GM12878 (cell line): ENCODE measurements at regions not wholly inside any gene's neighbourhood (a gene's known extent, or its start where the extent isn't known, plus 50 kb on each side); places are given as distances from the start of the nearest gene placed in this dataset.

Experiments
- ATAC-seq: fragments of 200-7000 bp; cut with Tn5 transposase; 3 replicates; pipeline ENCODE4 v1.9.1; 2020; ENCODE audit warnings: mild to moderate bottlenecking, moderate library complexity
- BruUV-seq: library from RNA; stranded (reverse); fragments of 400-500 nt; replicated peaks from 2 replicates; lab custom pipeline; 2021; lab: Mats Ljungman, UMichigan
- CTCF ChIA-PET: fragments of 300-600 bp; sonication (Branson Sonifier 250); formaldehyde crosslinking; extraction: SDS; loops from one replicate; lab custom pipeline; 2021; ENCODE audit warnings: inconsistent platforms; lab: Yijun Ruan, JAX
- POLR2A ChIA-PET: fragments of 350-600 bp; formaldehyde crosslinking; extraction: SDS; loops from one replicate; lab custom pipeline; 2021; ENCODE audit warnings: inconsistent platforms; lab: Charles Lee
- RAD21 ChIA-PET: fragments of 300-600 bp; sonication (Branson Sonifier 250); formaldehyde crosslinking; loops from one replicate; lab custom pipeline; 2023; ENCODE audit warnings: antibody characterized with exemption; ENCODE audit not compliant: unreplicated experiment; lab: Charles Lee
- SMC1A ChIA-PET: fragments of 300-600 bp; sonication (Branson Sonifier 250); formaldehyde crosslinking; loops from one replicate; lab custom pipeline; 2023; ENCODE audit not compliant: unreplicated experiment, uncharacterized antibody; lab: Charles Lee
- DNase-seq: peaks from one replicate; pipeline ENCODE4 v3.0.0-alpha.2; 2011; ENCODE audit warnings: low read depth, low spot score
- FAIRE-seq: peaks from 3 replicates; lab custom pipeline; 2011; peaks lifted over from hg19 to GRCh38; lab: Jason Lieb, UNC
- H2AFZ ChIP-seq: 2 replicates; pipeline ENCODE4 v1.6.0; 2011; ENCODE audit warnings: low read depth, low read length, control low read depth; ENCODE audit not compliant: control insufficient read depth
- H3K27ac ChIP-seq: 2 replicates; pipeline ENCODE4 v1.5.1; 2011; ENCODE audit warnings: control low read depth; ENCODE audit not compliant: control insufficient read depth, insufficient read depth
- H3K27me3 ChIP-seq, 2 experiments: replicated peaks in 1 of 2; 2 replicates each; pipeline versions ENCODE4 v1.6.0 to v1.6.1; 2011; ENCODE audit warnings: low read length in 1 of 2; ENCODE audit not compliant: control insufficient read depth in 2 of 2, insufficient read depth in 2 of 2
- H3K36me3 ChIP-seq, 2 experiments: 2 replicates each; pipeline ENCODE4 v1.5.1; 2011; ENCODE audit warnings: low read length in 1 of 2; ENCODE audit not compliant: control insufficient read depth in 2 of 2, insufficient read depth in 2 of 2
- H3K4me1 ChIP-seq: 2 replicates; pipeline ENCODE4 v1.6.1; 2011; ENCODE audit warnings: mild to moderate bottlenecking, low read length, moderate library complexity, mixed read lengths; ENCODE audit not compliant: control insufficient read depth, insufficient read depth
- H3K4me2 ChIP-seq: 2 replicates; pipeline ENCODE4 v1.6.0; 2011; ENCODE audit warnings: control low read depth; ENCODE audit not compliant: control insufficient read depth, insufficient read depth
- H3K4me3 ChIP-seq: fragments of 200-600 bp; sonication (generic); 2 replicates; pipeline ENCODE4 v1.5.1; 2016
- H3K79me2 ChIP-seq: 2 replicates; pipeline ENCODE4 v1.6.0; 2011; ENCODE audit warnings: low read length; ENCODE audit not compliant: control insufficient read depth, insufficient read depth
- H3K9ac ChIP-seq: 2 replicates; pipeline ENCODE4 v1.8.0; 2011; ENCODE audit warnings: low read length, control low read depth, mixed read lengths; ENCODE audit not compliant: control insufficient read depth, insufficient read depth
- H3K9me3 ChIP-seq: replicated peaks from 3 replicates; pipeline ENCODE4 v1.5.1; 2011; ENCODE audit warnings: mild to moderate bottlenecking, low read length; ENCODE audit not compliant: control insufficient read depth, insufficient read depth
- H4K20me1 ChIP-seq: 2 replicates; pipeline ENCODE4 v1.6.0; 2011; ENCODE audit not compliant: control insufficient read depth, insufficient read depth
- IKZF2 ChIP-seq, 2 experiments: fragments of 450-650 bp; IDR thresholded peaks; 2 replicates each; pipeline ENCODE4 v1.6.1; 2017; ENCODE audit warnings: mild to moderate bottlenecking in 2 of 2, moderate library complexity in 2 of 2
- SREBF1 ChIP-seq: IDR thresholded peaks from 2 replicates; pipeline ENCODE4 v1.6.1; 2012; ENCODE audit warnings: mild to moderate bottlenecking, low read length
- WGBS: methylation state at CpG from one replicate; pipeline ENCODE4 v1.1.6; 2016; ENCODE audit warnings: low lambda C conversion rate; ENCODE audit not compliant: insufficient replicate concordance, insufficient coverage; ENCODE audit errors: missing lambda C conversion rate; 5-methylcytosine and 5-hydroxymethylcytosine counted together
- in situ Hi-C: fragments of 300-500 bp; cut with MboI; formaldehyde crosslinking; loops from 9 replicates; pipeline ENCODE4 v1.14.3; 2018; ENCODE audit warnings: mixed read lengths
- intact Hi-C: fragments of 100-400 bp; cut with micrococcal nuclease; formaldehyde crosslinking; loops from one replicate; pipeline ENCODE4 v1.14.2; 2022; ENCODE audit not compliant: unreplicated experiment
- TF ChIP-seq, protein P1 (sequence below): IDR thresholded peaks from 2 replicates; pipeline ENCODE4 v1.6.1; 2012; ENCODE audit warnings: mild to moderate bottlenecking, low read depth, low read length
- TF ChIP-seq, protein P2 (sequence below): fragments of 450-650 bp; IDR thresholded peaks from 2 replicates; pipeline ENCODE4 v1.6.1; 2017; ENCODE audit warnings: low read depth, mild to moderate bottlenecking, moderate library complexity

DNA sequence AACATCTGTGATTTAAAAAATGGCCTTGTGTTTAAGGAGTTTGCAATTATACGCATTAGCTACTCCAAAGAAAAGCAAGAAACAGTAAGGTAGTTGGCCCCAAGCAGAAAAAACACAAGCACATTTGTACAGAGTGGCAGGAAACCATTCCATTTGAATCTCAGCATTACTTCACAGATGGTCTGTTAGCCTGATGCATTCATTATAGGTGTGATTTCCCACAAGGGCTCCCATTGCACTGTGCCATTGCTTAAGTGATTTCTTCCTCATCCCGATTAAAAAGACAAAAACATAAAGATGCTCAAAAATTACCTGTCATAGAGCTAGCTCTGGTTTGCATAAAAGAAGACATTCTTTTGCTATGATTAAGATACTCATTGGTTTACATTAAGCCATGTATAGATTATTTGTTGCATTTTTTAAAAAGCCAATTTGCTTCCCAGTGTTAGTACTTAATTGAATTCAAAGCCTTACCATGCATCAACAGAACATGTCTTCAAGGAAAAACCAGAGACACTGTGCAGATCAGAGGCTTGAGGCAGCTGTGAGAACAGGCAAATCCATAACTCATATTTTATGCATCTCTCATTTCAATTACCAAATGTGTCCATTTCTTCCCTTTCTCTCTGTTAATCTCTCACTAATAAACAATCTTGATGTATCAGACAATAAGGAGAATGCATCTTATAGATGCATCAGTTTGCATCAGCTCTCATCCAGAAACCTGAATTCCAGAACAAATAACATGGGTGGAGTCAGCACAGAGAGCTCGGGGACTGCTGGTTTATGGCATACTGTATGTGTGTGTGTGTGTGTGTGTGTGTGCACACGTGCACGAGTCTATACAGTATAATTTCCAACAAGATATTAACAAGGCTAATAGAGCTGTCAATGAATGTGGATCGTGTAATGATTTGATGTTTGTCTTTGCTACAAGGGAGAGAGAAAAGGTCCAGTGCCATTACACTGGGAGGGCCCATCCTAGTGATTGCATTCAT, 558.6 kb upstream of the HS6ST1 start:
- Histone ChIP-seq H3K4me3 (no peak overlapping the region), H3K9ac (no peak overlapping the region), H3K4me1 (no peaks in the 10 kb centered on the region), H3K9me3 (no peaks in the 10 kb centered on the region), H2AFZ (no peak overlapping the region), H3K79me2 (no peaks in the 10 kb centered on the region), H3K4me2 (no peak overlapping the region), H4K20me1 (no peaks in the 10 kb centered on the region), H3K27ac (no peak overlapping the region), H3K36me3 (no peaks in the 10 kb centered on the region), H3K27me3 (no peaks in the 10 kb centered on the region)
- ATAC-seq, result no peak
- TF ChIP-seq, protein P1, sequence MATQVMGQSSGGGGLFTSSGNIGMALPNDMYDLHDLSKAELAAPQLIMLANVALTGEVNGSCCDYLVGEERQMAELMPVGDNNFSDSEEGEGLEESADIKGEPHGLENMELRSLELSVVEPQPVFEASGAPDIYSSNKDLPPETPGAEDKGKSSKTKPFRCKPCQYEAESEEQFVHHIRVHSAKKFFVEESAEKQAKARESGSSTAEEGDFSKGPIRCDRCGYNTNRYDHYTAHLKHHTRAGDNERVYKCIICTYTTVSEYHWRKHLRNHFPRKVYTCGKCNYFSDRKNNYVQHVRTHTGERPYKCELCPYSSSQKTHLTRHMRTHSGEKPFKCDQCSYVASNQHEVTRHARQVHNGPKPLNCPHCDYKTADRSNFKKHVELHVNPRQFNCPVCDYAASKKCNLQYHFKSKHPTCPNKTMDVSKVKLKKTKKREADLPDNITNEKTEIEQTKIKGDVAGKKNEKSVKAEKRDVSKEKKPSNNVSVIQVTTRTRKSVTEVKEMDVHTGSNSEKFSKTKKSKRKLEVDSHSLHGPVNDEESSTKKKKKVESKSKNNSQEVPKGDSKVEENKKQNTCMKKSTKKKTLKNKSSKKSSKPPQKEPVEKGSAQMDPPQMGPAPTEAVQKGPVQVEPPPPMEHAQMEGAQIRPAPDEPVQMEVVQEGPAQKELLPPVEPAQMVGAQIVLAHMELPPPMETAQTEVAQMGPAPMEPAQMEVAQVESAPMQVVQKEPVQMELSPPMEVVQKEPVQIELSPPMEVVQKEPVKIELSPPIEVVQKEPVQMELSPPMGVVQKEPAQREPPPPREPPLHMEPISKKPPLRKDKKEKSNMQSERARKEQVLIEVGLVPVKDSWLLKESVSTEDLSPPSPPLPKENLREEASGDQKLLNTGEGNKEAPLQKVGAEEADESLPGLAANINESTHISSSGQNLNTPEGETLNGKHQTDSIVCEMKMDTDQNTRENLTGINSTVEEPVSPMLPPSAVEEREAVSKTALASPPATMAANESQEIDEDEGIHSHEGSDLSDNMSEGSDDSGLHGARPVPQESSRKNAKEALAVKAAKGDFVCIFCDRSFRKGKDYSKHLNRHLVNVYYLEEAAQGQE, result no peak
- TF ChIP-seq SREBF1 (no peak), IKZF2 (IDR thresholded peaks at IDR 0.05) (no peak)
- TF ChIP-seq, protein P2, sequence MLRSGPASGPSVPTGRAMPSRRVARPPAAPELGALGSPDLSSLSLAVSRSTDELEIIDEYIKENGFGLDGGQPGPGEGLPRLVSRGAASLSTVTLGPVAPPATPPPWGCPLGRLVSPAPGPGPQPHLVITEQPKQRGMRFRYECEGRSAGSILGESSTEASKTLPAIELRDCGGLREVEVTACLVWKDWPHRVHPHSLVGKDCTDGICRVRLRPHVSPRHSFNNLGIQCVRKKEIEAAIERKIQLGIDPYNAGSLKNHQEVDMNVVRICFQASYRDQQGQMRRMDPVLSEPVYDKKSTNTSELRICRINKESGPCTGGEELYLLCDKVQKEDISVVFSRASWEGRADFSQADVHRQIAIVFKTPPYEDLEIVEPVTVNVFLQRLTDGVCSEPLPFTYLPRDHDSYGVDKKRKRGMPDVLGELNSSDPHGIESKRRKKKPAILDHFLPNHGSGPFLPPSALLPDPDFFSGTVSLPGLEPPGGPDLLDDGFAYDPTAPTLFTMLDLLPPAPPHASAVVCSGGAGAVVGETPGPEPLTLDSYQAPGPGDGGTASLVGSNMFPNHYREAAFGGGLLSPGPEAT, result no peak
- DNase-seq, result no peak
- intact Hi-C loops, result no loop called here
- WGBS, result 6% methylated on average over 6 of the region's 6 CpGs
- ChIA-PET POLR2A (no interaction called here), RAD21 (no interaction called here), CTCF (interaction anchor here (1.4 kb wide), 1 partner anchor 12 kb away, joined by 6 read pairs; no protein-coding TSS in a partner anchor), SMC1A (interaction anchor here (1.1 kb wide), 1 partner anchor 10 kb away, joined by 3 read pairs; no protein-coding TSS in a partner anchor)
- in situ Hi-C loops, result no loop called here
- FAIRE-seq, result no peak
- no TSS peak for BruUV-seq
